ENCODE measurements at regions not wholly inside any gene's neighbourhood (a gene's known extent, or its start where the extent isn't known, plus 50 kb on each side); places are given as distances from the start of the nearest gene placed in this dataset.

- Histone ChIP-seq H4K20me1 (ENCODE audit: control insufficient read depth, insufficient read depth, low read depth, low read length) (no peaks in the 10 kb centered on the region), H3K4me2 (ENCODE audit: low read length) (no peak overlapping the region), H3K36me3 (ENCODE audit: control insufficient read depth, low read length) (no peaks in the 10 kb centered on the region), H3K4me1 (ENCODE audit: control insufficient read depth, low read length) (no peaks in the 10 kb centered on the region), H3F3A (ENCODE audit: control insufficient read depth, insufficient read depth) (no peaks in the 10 kb centered on the region), H3K9me2 (replicated peaks; ENCODE audit: control insufficient read depth, low read length) (no peaks in the 10 kb centered on the region), H3K9me3 (ENCODE audit: control insufficient read depth, insufficient read depth, low read length) (no peaks in the 10 kb centered on the region), H3K27ac (ENCODE audit: low read depth, low read length) (no peak overlapping the region), H3K27me3 (ENCODE audit: control insufficient read depth, low read length) (peaks cover 38% of the 10 kb centered on the region), H3K4me3 (ENCODE audit: low read length) (no peak overlapping the region), H3K79me2 (ENCODE audit: control insufficient read depth, low read length) (no peaks in the 10 kb centered on the region)
- TF ChIP-seq EZH2phosphoT487 (IDR thresholded peaks at IDR 0.05; ENCODE audit: borderline replicate concordance, low read length) (no peak), CTCF (IDR thresholded peaks at IDR 0.05; ENCODE audit: low read depth, low read length, poor library complexity, severe bottlenecking) (no peak)
These were observed 290.6 kb downstream of the BMP7 start for GRCh38 chr20:56975838-56976237.

GRCh38 chr20:56976336-56976735 is 290.1 kb downstream of the BMP7 start:
- TF ChIP-seq CTCF (IDR thresholded peaks at IDR 0.05; ENCODE audit: low read depth, low read length, poor library complexity, severe bottlenecking): no peak
- no peak for TF ChIP-seq EZH2phosphoT487 (IDR thresholded peaks at IDR 0.05; ENCODE audit: borderline replicate concordance, low read length)
- no peaks in the 10 kb centered on the region for H3F3A ChIP-seq (ENCODE audit: control insufficient read depth, insufficient read depth)
- no peak overlapping the region for H3K27ac ChIP-seq (ENCODE audit: low read depth, low read length)
- H3K27me3 ChIP-seq (ENCODE audit: control insufficient read depth, low read length): peaks cover 38% of the 10 kb centered on the region
- H4K20me1 ChIP-seq (ENCODE audit: control insufficient read depth, insufficient read depth, low read depth, low read length): no peaks in the 10 kb centered on the region
- H3K4me2 ChIP-seq (ENCODE audit: low read length): no peak overlapping the region
- no peaks in the 10 kb centered on the region for H3K79me2 ChIP-seq (ENCODE audit: control insufficient read depth, low read length)
- H3K9me2 ChIP-seq (replicated peaks; ENCODE audit: control insufficient read depth, low read length): no peaks in the 10 kb centered on the region
- no peaks in the 10 kb centered on the region for H3K36me3 ChIP-seq (ENCODE audit: control insufficient read depth, low read length)
- H3K9me3 ChIP-seq (ENCODE audit: control insufficient read depth, insufficient read depth, low read length): no peaks in the 10 kb centered on the region
- H3K4me3 ChIP-seq (ENCODE audit: low read length): no peak overlapping the region
- no peaks in the 10 kb centered on the region for H3K4me1 ChIP-seq (ENCODE audit: control insufficient read depth, low read length)

- H3K9me3 ChIP-seq (ENCODE audit: control insufficient read depth, insufficient read depth, low read length): no peaks in the 10 kb centered on the region
- H3K79me2 ChIP-seq (ENCODE audit: control insufficient read depth, low read length): no peaks in the 10 kb centered on the region
- no peak overlapping the region for H3K27ac ChIP-seq (ENCODE audit: low read depth, low read length)
These were observed 288.0 kb downstream of the BMP7 start for GRCh38 chr20:56978475-56978874.

More at GRCh38 chr20:56978475-56978874, 288.0 kb downstream of the BMP7 start:
- Histone ChIP-seq H3K4me2 (ENCODE audit: low read length) (no peak overlapping the region), H4K20me1 (ENCODE audit: control insufficient read depth, insufficient read depth, low read depth, low read length) (no peaks in the 10 kb centered on the region), H3K4me1 (ENCODE audit: control insufficient read depth, low read length) (no peaks in the 10 kb centered on the region), H3K36me3 (ENCODE audit: control insufficient read depth, low read length) (no peaks in the 10 kb centered on the region), H3F3A (ENCODE audit: control insufficient read depth, insufficient read depth) (no peaks in the 10 kb centered on the region), H3K4me3 (ENCODE audit: low read length) (no peak overlapping the region), H3K9me2 (replicated peaks; ENCODE audit: control insufficient read depth, low read length) (no peaks in the 10 kb centered on the region), H3K27me3 (ENCODE audit: control insufficient read depth, low read length) (peaks cover 22% of the 10 kb centered on the region)
- TF ChIP-seq CTCF (IDR thresholded peaks at IDR 0.05; ENCODE audit: low read depth, low read length, poor library complexity, severe bottlenecking) (no peak), EZH2phosphoT487 (IDR thresholded peaks at IDR 0.05; ENCODE audit: borderline replicate concordance, low read length) (no peak)
